NCI-H146 (cell line): ENCODE measurements at regions not wholly inside any gene's neighbourhood (a gene's known extent, or its start where the extent isn't known, plus 50 kb on each side); places are given as distances from the start of the nearest gene placed in this dataset.

Source experiments
- DNase-seq: peaks from one replicate; lab custom pipeline; 2025; lab: John Stamatoyannopoulos, UW

- no peak for DNase-seq
Observed at GRCh38 chr18:51399491-51400122, 202.1 kb upstream of the MEX3C start.

GRCh38 chr18:51400721-51401120 lies 203.2 kb upstream of the MEX3C start:
- no peak for DNase-seq

GRCh38 chr18:51401912-51402311 lies 204.4 kb upstream of the MEX3C start:
- DNase-seq, result no peak

- DNase-seq, result no peak
Observed at GRCh38 chr18:51404620-51405019, 207.1 kb upstream of the MEX3C start.

GRCh38 chr18:51405683-51406477 lies 208.4 kb upstream of the MEX3C start:
- DNase-seq, result no peak

- peak; percentile 30 for DNase-seq
Observed at GRCh38 chr18:51417643-51418483, 220.4 kb upstream of the MEX3C start.

GRCh38 chr18:51425475-51425874 lies 228.0 kb upstream of the MEX3C start:
- no peak for DNase-seq

- no peak for DNase-seq
Observed at GRCh38 chr18:51425889-51426288, 228.4 kb upstream of the MEX3C start.

- no peak for DNase-seq
Observed at GRCh38 chr18:51426996-51427395, 229.5 kb upstream of the MEX3C start.

GRCh38 chr18:51429644-51430043 lies 232.2 kb upstream of the MEX3C start:
- no peak for DNase-seq

- no peak for DNase-seq
Observed at GRCh38 chr18:51430538-51430937, 233.1 kb upstream of the MEX3C start.

GRCh38 chr18:51433296-51433695 lies 235.8 kb upstream of the MEX3C start:
- no peak for DNase-seq

- no peak for DNase-seq
Observed at GRCh38 chr18:51433881-51434280, 236.4 kb upstream of the MEX3C start.

GRCh38 chr18:51437280-51438271 lies 240.1 kb upstream of the MEX3C start:
- DNase-seq, result no peak

- no peak for DNase-seq
Observed at GRCh38 chr18:51438797-51439350, 241.4 kb upstream of the MEX3C start.

GRCh38 chr18:51442012-51442411 lies 244.5 kb upstream of the MEX3C start:
- no peak for DNase-seq

- DNase-seq, result no peak
Observed at GRCh38 chr18:51446571-51447210, 249.2 kb upstream of the MEX3C start.

GRCh38 chr18:51447351-51448342 lies 250.2 kb upstream of the MEX3C start:
- DNase-seq, result no peak

- DNase-seq, result no peak
Observed at GRCh38 chr18:51448949-51449348, 251.5 kb upstream of the MEX3C start.
